ENCODE measurements at regions not wholly inside any gene's neighbourhood (a gene's known extent, or its start where the extent isn't known, plus 50 kb on each side); places are given as distances from the start of the nearest gene placed in this dataset.

DNA sequence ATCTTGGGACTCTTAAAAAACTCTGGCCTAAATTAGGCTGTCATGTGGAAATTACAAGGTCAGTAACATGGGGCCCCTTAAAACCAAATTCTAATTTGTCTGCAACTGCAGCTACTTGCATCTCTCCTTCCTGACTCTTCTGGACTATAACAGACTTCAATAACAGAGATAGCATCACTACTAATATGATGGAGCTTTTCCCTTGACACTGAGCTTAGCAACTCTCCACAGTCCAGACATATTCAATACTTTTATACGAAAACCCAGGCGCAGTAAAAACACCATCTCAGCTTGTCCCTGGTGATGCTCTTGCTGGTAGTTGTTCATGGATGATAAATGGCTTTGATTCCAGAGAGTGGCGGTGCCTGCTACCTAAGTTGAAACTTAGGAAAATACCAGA lies 850.4 kb downstream of the STIM2 start:
- ChIA-PET CTCF (interaction anchor here (1.5 kb wide), 1 partner anchor 13 kb away, joined by 4 read pairs; no protein-coding TSS in a partner anchor), POLR2A (no interaction called here)
- DNase-seq (ENCODE audit: extremely low spot score): no peak
- TF ChIP-seq, protein P1, sequence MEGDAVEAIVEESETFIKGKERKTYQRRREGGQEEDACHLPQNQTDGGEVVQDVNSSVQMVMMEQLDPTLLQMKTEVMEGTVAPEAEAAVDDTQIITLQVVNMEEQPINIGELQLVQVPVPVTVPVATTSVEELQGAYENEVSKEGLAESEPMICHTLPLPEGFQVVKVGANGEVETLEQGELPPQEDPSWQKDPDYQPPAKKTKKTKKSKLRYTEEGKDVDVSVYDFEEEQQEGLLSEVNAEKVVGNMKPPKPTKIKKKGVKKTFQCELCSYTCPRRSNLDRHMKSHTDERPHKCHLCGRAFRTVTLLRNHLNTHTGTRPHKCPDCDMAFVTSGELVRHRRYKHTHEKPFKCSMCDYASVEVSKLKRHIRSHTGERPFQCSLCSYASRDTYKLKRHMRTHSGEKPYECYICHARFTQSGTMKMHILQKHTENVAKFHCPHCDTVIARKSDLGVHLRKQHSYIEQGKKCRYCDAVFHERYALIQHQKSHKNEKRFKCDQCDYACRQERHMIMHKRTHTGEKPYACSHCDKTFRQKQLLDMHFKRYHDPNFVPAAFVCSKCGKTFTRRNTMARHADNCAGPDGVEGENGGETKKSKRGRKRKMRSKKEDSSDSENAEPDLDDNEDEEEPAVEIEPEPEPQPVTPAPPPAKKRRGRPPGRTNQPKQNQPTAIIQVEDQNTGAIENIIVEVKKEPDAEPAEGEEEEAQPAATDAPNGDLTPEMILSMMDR (IDR thresholded peaks at IDR 0.05; ENCODE audit: control extremely low read depth, extremely low read depth, low read depth, missing control alignments): no peak

GRCh38 chr4:27714073-27714472 lies 853.4 kb downstream of the STIM2 start:
- ChIA-PET POLR2A (no interaction called here), CTCF (no interaction called here)
- DNase-seq (ENCODE audit: extremely low spot score): no peak
- TF ChIP-seq, protein P1 (IDR thresholded peaks at IDR 0.05; ENCODE audit: control extremely low read depth, extremely low read depth, low read depth, missing control alignments): no peak

DNA sequence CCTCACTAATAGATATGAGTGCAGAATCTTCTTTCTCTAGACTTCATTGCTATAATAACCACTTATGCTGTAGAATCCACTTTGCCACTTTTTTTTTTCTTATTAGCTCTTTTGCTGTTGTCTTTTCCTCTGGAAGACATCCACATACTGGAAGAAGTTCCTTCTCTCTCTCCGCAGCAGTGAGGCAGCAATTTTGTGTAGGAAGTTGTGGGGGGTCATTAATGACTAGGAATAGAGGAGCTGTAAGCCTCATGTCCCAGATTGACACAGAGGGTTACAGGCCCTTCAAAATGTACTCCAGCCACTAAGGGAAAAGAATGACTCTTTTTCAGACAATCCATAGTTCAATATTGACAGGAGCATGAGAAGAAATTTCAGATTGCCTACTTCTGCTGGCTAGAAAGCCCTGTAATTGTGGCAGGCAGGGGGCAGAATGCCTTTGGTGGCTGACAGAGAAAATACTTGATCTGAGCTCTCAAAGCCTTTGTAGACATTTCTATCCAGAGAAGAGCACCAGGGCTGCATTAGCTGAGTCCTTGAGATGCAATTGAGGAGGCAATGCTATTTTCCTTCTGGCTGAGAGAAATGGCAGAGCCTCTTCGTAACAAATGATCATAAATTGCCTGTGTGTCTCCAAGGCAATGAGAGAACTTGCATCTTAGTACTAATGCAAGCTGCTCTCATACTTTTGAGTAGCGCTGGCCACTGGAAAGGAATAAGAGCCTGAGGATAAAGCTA lies 856.2 kb downstream of the STIM2 start:
- no peak for DNase-seq (ENCODE audit: extremely low spot score)
- POLR2A ChIA-PET: no interaction called here
- CTCF ChIA-PET: interaction anchor here (0.6 kb wide), 1 partner anchor 11 kb away, joined by 3 read pairs; no protein-coding TSS in a partner anchor
- TF ChIP-seq, protein P1 (IDR thresholded peaks at IDR 0.05; ENCODE audit: control extremely low read depth, extremely low read depth, low read depth, missing control alignments): no peak

DNA sequence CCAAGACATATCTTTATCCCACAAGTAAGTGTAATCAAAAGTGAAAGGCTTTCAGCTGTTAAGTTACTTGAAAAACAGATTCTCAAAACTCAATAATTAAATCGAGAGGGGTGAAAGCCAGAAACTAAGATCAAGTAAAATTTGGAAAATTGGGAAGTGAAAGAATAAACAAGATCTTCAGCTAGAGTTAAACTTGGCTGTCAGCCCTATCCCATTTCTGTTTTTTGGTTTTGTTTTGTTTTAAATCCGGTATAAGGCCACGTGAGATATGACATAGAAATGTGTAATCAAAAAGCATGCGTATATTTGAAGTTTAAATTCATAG lies 856.8 kb downstream of the STIM2 start:
- DNase-seq (ENCODE audit: extremely low spot score): no peak
- ChIA-PET POLR2A (no interaction called here), CTCF (interaction anchor here (0.6 kb wide), 1 partner anchor 12 kb away, joined by 3 read pairs; no protein-coding TSS in a partner anchor)
- TF ChIP-seq, protein P1 (IDR thresholded peaks at IDR 0.05; ENCODE audit: control extremely low read depth, extremely low read depth, low read depth, missing control alignments): no peak

- TF ChIP-seq, protein P1 (IDR thresholded peaks at IDR 0.05; ENCODE audit: control extremely low read depth, extremely low read depth, low read depth, missing control alignments): no peak
- ChIA-PET POLR2A (no interaction called here), CTCF (interaction anchor here (1.0 kb wide), 1 partner anchor 17 kb away, joined by 3 read pairs; no protein-coding TSS in a partner anchor)
- no peak for DNase-seq (ENCODE audit: extremely low spot score)
Measured at GRCh38 chr4:27720010-27720766, 859.5 kb downstream of the STIM2 start.

- no peak for DNase-seq (ENCODE audit: extremely low spot score)
- CTCF ChIA-PET: interaction anchor here (1.0 kb wide), 1 partner anchor 16 kb away, joined by 3 read pairs; no protein-coding TSS in a partner anchor
- POLR2A ChIA-PET: no interaction called here
- TF ChIP-seq, protein P1 (IDR thresholded peaks at IDR 0.05; ENCODE audit: control extremely low read depth, extremely low read depth, low read depth, missing control alignments): no peak
Measured at GRCh38 chr4:27721193-27721592, 860.6 kb downstream of the STIM2 start.
